ENCODE measurements at regions not wholly inside any gene's neighbourhood (a gene's known extent, or its start where the extent isn't known, plus 50 kb on each side); places are given as distances from the start of the nearest gene placed in this dataset.

- TF ChIP-seq CTCF (IDR thresholded peaks at IDR 0.05; ENCODE audit: insufficient read depth, low read length) (no peak), REST (IDR thresholded peaks at IDR 0.05; ENCODE audit: insufficient replicate concordance, low read depth) (no peak), GABPA (IDR thresholded peaks at IDR 0.05; ENCODE audit: low read depth) (no peak)
Measured at GRCh38 chr1:104056786-104057185, 307.1 kb downstream of the AMY1C start.
